OCI-LY1 (cell line): ENCODE measurements at regions not wholly inside any gene's neighbourhood (a gene's known extent, or its start where the extent isn't known, plus 50 kb on each side); places are given as distances from the start of the nearest gene placed in this dataset.

Experiments
- H2AFZ ChIP-seq: fragments of 200-600 bp; sonication (generic), shearing (Covaris generic); 2 replicates; pipeline ENCODE4 v1.6.0; 2014; ENCODE audit warnings: antibody characterized with exemption, mild to moderate bottlenecking, low read length
- H3F3A ChIP-seq: fragments of 200-600 bp; sonication (generic), shearing (Covaris generic); 2 replicates; pipeline ENCODE4 v1.6.0; 2014; ENCODE audit warnings: mild to moderate bottlenecking, antibody characterized with exemption, low read length, moderate library complexity; ENCODE audit not compliant: insufficient read depth
- H3K27ac ChIP-seq: fragments of 200-600 bp; sonication (generic); 2 replicates; pipeline ENCODE4 v1.5.1; 2014; ENCODE audit warnings: low read length, mixed run types, mild to moderate bottlenecking, low read depth; ENCODE audit not compliant: poor library complexity, severe bottlenecking
- H3K27me3 ChIP-seq: fragments of 200-600 bp; sonication (generic); 2 replicates; pipeline ENCODE4 v1.6.0; 2014; ENCODE audit warnings: antibody characterized with exemption, mild to moderate bottlenecking, low read length, moderate library complexity; ENCODE audit not compliant: insufficient read depth
- H3K36me3 ChIP-seq: fragments of 200-600 bp; sonication (generic); 2 replicates; pipeline ENCODE4 v1.6.1; 2014; ENCODE audit warnings: mild to moderate bottlenecking, antibody characterized with exemption, low read length, moderate library complexity, mixed read lengths; ENCODE audit not compliant: insufficient read depth
- H3K4me1 ChIP-seq: fragments of 200-600 bp; sonication (generic); 2 replicates; pipeline ENCODE4 v1.5.1; 2014; ENCODE audit warnings: mild to moderate bottlenecking, low read length, moderate library complexity; ENCODE audit not compliant: insufficient read depth, severe bottlenecking
- H3K4me2 ChIP-seq: fragments of 200-600 bp; sonication (generic), shearing (Covaris generic); 2 replicates; pipeline ENCODE4 v1.6.1; 2014; ENCODE audit warnings: low read length
- H3K4me3 ChIP-seq: fragments of 200-600 bp; sonication (generic); 2 replicates; pipeline ENCODE4 v1.5.1; 2014; ENCODE audit warnings: low read length, low read depth, mild to moderate bottlenecking, mixed read lengths; ENCODE audit not compliant: poor library complexity, severe bottlenecking
- H3K79me2 ChIP-seq: fragments of 200-600 bp; shearing (Covaris generic); 2 replicates; pipeline ENCODE4 v1.6.1; 2016; ENCODE audit warnings: mixed run types, low read length, mixed read lengths; ENCODE audit not compliant: insufficient read depth
- H3K9ac ChIP-seq: fragments of 200-600 bp; sonication (generic), shearing (Covaris generic); 2 replicates; pipeline ENCODE4 v1.6.1; 2014; ENCODE audit warnings: mild to moderate bottlenecking, low read length, mixed read lengths
- H3K9me2 ChIP-seq: fragments of 200-600 bp; sonication (generic), shearing (Covaris generic); 2 replicates; pipeline ENCODE4 v1.6.1; 2014; ENCODE audit warnings: low read depth, mild to moderate bottlenecking, low read length, mixed read lengths
- H3K9me3 ChIP-seq: fragments of 200-600 bp; shearing (Covaris generic); 2 replicates; pipeline ENCODE4 v1.6.1; 2014; ENCODE audit warnings: low read length, mixed read lengths
- H4K20me1 ChIP-seq: fragments of 200-600 bp; sonication (generic), shearing (Covaris generic); 2 replicates; pipeline ENCODE4 v1.6.0; 2016; ENCODE audit warnings: mild to moderate bottlenecking, low read length; ENCODE audit not compliant: insufficient read depth
- EZH2 ChIP-seq: fragments of 200-600 bp; sonication (generic), shearing (Covaris generic); IDR thresholded peaks from 2 replicates; pipeline ENCODE4 v1.8.0; 2017; ENCODE audit warnings: borderline replicate concordance, mixed run types, mild to moderate bottlenecking, antibody characterized with exemption, low read length, moderate library complexity, mixed read lengths
- TF ChIP-seq, protein P1 (sequence below): fragments of 200-600 bp; sonication (generic), shearing (Covaris generic); IDR thresholded peaks from 2 replicates; pipeline ENCODE4 v1.5.1; 2017; ENCODE audit warnings: mild to moderate bottlenecking, antibody characterized with exemption, low read length, moderate library complexity, mixed read lengths

GRCh38 chr17:65388911-65389310, 172.5 kb downstream of the AXIN2 start:
- H3K36me3 ChIP-seq = no peaks in the 10 kb centered on the region
- H3F3A ChIP-seq = no peaks in the 10 kb centered on the region
- H3K4me3 ChIP-seq = no peak overlapping the region
- TF ChIP-seq EZH2 = no peak
- TF ChIP-seq, protein P1, sequence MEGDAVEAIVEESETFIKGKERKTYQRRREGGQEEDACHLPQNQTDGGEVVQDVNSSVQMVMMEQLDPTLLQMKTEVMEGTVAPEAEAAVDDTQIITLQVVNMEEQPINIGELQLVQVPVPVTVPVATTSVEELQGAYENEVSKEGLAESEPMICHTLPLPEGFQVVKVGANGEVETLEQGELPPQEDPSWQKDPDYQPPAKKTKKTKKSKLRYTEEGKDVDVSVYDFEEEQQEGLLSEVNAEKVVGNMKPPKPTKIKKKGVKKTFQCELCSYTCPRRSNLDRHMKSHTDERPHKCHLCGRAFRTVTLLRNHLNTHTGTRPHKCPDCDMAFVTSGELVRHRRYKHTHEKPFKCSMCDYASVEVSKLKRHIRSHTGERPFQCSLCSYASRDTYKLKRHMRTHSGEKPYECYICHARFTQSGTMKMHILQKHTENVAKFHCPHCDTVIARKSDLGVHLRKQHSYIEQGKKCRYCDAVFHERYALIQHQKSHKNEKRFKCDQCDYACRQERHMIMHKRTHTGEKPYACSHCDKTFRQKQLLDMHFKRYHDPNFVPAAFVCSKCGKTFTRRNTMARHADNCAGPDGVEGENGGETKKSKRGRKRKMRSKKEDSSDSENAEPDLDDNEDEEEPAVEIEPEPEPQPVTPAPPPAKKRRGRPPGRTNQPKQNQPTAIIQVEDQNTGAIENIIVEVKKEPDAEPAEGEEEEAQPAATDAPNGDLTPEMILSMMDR = no peak
- H4K20me1 ChIP-seq = no peaks in the 10 kb centered on the region
- no peak overlapping the region for H3K4me2 ChIP-seq
- no peaks in the 10 kb centered on the region for H3K27me3 ChIP-seq
- no peak overlapping the region for H3K9ac ChIP-seq
- H3K79me2 ChIP-seq = no peaks in the 10 kb centered on the region
- no peak overlapping the region for H3K27ac ChIP-seq
- H2AFZ ChIP-seq = no peak overlapping the region
- no peaks in the 10 kb centered on the region for H3K9me2 ChIP-seq
- H3K4me1 ChIP-seq = no peaks in the 10 kb centered on the region
- H3K9me3 ChIP-seq = no peaks in the 10 kb centered on the region

DNA sequence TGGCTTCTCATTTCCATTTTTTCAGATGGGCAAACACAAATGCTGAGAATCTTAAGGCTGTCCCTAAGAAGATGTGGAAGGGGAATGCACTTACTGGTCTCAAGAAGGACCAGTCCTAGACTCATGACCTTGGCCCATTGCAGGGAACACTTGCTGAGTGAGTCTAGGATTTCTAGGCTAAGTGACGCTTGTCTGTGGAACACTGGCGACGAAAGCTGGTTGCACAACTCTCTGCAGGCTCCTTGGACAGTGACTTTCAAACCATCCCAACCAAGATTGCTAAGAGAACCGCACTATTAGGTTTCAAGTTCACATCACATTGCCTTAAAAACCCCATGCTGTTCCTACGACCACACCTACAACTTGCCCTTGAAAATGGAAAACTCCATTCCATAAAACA, 174.1 kb downstream of the AXIN2 start:
- H3K27me3 ChIP-seq = no peaks in the 10 kb centered on the region
- H3K4me1 ChIP-seq = no peaks in the 10 kb centered on the region
- H3K36me3 ChIP-seq = no peaks in the 10 kb centered on the region
- no peaks in the 10 kb centered on the region for H4K20me1 ChIP-seq
- H2AFZ ChIP-seq = no peak overlapping the region
- H3F3A ChIP-seq = no peaks in the 10 kb centered on the region
- H3K4me3 ChIP-seq = no peak overlapping the region
- H3K79me2 ChIP-seq = no peaks in the 10 kb centered on the region
- H3K27ac ChIP-seq = no peak overlapping the region
- TF ChIP-seq, protein P1 = no peak
- no peak for TF ChIP-seq EZH2
- H3K4me2 ChIP-seq = no peak overlapping the region
- no peaks in the 10 kb centered on the region for H3K9me2 ChIP-seq
- H3K9ac ChIP-seq = no peak overlapping the region
- H3K9me3 ChIP-seq = no peaks in the 10 kb centered on the region

GRCh38 chr17:65385726-65386125, 175.7 kb downstream of the AXIN2 start:
- H3K9me3 ChIP-seq = no peaks in the 10 kb centered on the region
- no peak overlapping the region for H3K9ac ChIP-seq
- no peak overlapping the region for H2AFZ ChIP-seq
- no peaks in the 10 kb centered on the region for H4K20me1 ChIP-seq
- H3K27ac ChIP-seq = no peak overlapping the region
- no peaks in the 10 kb centered on the region for H3K27me3 ChIP-seq
- no peaks in the 10 kb centered on the region for H3K4me1 ChIP-seq
- no peaks in the 10 kb centered on the region for H3K9me2 ChIP-seq
- no peaks in the 10 kb centered on the region for H3K36me3 ChIP-seq
- no peaks in the 10 kb centered on the region for H3F3A ChIP-seq
- no peak overlapping the region for H3K4me3 ChIP-seq
- no peaks in the 10 kb centered on the region for H3K79me2 ChIP-seq
- TF ChIP-seq, protein P1 = no peak
- TF ChIP-seq EZH2 = no peak
- H3K4me2 ChIP-seq = no peak overlapping the region
